ENCODE measurements at regions not wholly inside any gene's neighbourhood (a gene's known extent, or its start where the extent isn't known, plus 50 kb on each side); places are given as distances from the start of the nearest gene placed in this dataset.

DNA sequence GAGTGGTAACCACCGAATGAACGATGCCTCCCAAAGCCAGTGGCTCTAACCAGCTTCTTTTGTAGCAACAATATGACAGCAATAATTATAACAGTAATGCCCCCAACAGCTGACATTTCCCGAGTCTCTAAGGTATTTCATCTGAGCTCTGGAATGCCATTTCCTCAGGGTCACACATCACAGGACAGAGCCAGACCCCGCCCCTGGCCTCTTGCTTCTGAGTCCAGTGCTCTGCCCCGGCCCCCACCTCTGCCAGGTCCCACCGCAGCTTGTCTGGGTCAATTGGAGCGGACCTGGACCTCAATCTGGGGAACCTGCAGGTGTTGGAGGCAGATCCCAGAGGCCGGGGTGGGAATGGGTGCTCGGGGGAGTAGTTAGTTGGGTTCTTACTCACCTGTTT, 63.8 kb downstream of the IGLL1 start:
- peaks cover 24% of the 10 kb centered on the region for H3K4me1 ChIP-seq
- no peak for ATAC-seq
- peak overlapping the region in 1 of 2 experiments; percentile 33; a peak in 2 of 6 replicates for H3K27ac ChIP-seq
- TF ChIP-seq KDM5A (IDR thresholded peaks at IDR 0.05) (no peak), ZC3H11A (IDR thresholded peaks at IDR 0.05) (no peak), ZNF302 (CRISPR knock-in tag; IDR thresholded peaks at IDR 0.05) (no peak), CHD2 (IDR thresholded peaks at IDR 0.05; ENCODE audit: low read length, partially characterized antibody) (no peak), PHF8 (IDR thresholded peaks at IDR 0.05; ENCODE audit: borderline replicate concordance, low read depth) (no peak), FOSB (CRISPR knock-in tag; IDR thresholded peaks at IDR 0.05) (no peak), EHMT2 (IDR thresholded peaks at IDR 0.05; ENCODE audit: low read depth) (no peak), ZSCAN20 (CRISPR knock-in tag; IDR thresholded peaks at IDR 0.05) (no peak), SREBF2 (IDR thresholded peaks at IDR 0.05) (no peak), MAFK (IDR thresholded peaks at IDR 0.05; ENCODE audit: partially characterized antibody) (no peak), EHF (CRISPR knock-in tag; IDR thresholded peaks at IDR 0.05) (no peak)
- CTCF ChIA-PET = interaction anchor here (0.6 kb wide), 1 partner anchor 53 kb away, joined by 3 read pairs; no protein-coding TSS in a partner anchor
- H3K4me2 ChIP-seq = no peak overlapping the region
- no peak overlapping the region for H3K4me3 ChIP-seq
- WGBS (ENCODE audit: missing lambda C conversion rate) = 79% methylated on average over 5 of the region's 9 CpGs
- POLR2A ChIA-PET = no interaction called here
- H3K9me3 ChIP-seq = no peaks in the 10 kb centered on the region
- FAIRE-seq = no peak
- DNase-seq (ENCODE audit: low read depth in 1 of 2, low spot score in 1 of 2) = no peak

DNA sequence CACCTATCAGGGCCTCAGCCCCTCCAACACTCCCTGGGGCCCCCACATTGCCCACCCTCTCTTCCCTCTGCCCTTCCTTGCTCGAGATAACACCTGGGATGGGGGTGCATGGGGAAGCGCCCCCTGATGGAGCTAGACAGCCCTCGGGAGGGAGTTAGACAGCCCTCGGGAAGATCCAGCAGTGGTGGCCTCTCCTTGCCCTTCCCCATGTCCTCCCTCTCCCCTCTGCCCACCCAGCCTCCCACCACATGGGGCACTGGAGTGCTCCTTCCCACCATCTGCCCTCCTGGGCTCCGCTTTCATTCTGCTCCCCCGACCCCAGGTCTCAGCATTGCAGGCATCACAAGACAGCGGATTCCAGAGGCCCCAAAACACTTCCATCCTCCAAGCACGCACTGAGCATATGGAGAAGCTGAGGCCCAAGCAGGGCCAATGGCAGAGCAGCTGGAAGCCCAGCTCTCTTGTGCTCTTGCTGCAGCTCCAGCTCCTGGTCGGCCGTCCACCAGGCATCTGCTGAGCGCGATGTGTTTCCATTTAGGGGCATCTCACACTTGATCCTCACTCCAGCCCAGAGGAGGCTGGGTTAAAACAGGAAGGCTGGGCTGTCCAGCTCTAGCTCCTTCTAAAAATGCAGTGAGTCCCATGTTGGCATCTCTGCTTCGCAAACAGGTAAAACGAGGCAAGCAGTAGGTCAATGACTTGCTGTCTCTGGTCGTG, 65.6 kb downstream of the IGLL1 start:
- TF ChIP-seq NFE2L2 (conservative IDR thresholded peaks at IDR 0.05; ENCODE audit: low read length) = no peak
- no peak for TF ChIP-seq RNF2 (IDR thresholded peaks at IDR 0.05; ENCODE audit: borderline replicate concordance, low read depth)
- TF ChIP-seq SMC3 (IDR thresholded peaks at IDR 0.05) = no peak
- TF ChIP-seq HOXA7 (CRISPR knock-in tag; IDR thresholded peaks at IDR 0.05) = no peak
- no peak for TF ChIP-seq RARB (CRISPR knock-in tag; IDR thresholded peaks at IDR 0.05)
- no peak for TF ChIP-seq EHF (CRISPR knock-in tag; IDR thresholded peaks at IDR 0.05)
- no peak for TF ChIP-seq TFCP2L1 (CRISPR knock-in tag; IDR thresholded peaks at IDR 0.05)
- TF ChIP-seq, protein P1, sequence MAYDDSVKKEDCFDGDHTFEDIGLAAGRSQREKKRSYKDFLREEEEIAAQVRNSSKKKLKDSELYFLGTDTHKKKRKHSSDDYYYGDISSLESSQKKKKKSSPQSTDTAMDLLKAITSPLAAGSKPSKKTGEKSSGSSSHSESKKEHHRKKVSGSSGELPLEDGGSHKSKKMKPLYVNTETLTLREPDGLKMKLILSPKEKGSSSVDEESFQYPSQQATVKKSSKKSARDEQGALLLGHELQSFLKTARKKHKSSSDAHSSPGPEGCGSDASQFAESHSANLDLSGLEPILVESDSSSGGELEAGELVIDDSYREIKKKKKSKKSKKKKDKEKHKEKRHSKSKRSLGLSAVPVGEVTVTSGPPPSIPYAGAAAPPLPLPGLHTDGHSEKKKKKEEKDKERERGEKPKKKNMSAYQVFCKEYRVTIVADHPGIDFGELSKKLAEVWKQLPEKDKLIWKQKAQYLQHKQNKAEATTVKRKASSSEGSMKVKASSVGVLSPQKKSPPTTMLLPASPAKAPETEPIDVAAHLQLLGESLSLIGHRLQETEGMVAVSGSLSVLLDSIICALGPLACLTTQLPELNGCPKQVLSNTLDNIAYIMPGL (CRISPR knock-in tag; IDR thresholded peaks at IDR 0.05; ENCODE audit: borderline replicate concordance) = no peak
- TF ChIP-seq ESRRA (IDR thresholded peaks at IDR 0.05; ENCODE audit: borderline replicate concordance, low read length) = no peak
- TF ChIP-seq CBX2 (IDR thresholded peaks at IDR 0.05; ENCODE audit: borderline replicate concordance, low read depth) = no peak
- no peak for TF ChIP-seq CBX8 (IDR thresholded peaks at IDR 0.05)
- no peak for TF ChIP-seq SREBF2 (IDR thresholded peaks at IDR 0.05)
- TF ChIP-seq TP53 (CRISPR knock-in tag; IDR thresholded peaks at IDR 0.05) = no peak
- no peak for TF ChIP-seq EHMT2 (IDR thresholded peaks at IDR 0.05; ENCODE audit: low read depth)
- TF ChIP-seq, protein P2, sequence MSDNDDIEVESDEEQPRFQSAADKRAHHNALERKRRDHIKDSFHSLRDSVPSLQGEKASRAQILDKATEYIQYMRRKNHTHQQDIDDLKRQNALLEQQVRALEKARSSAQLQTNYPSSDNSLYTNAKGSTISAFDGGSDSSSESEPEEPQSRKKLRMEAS (IDR thresholded peaks at IDR 0.05) = no peak
- TF ChIP-seq HDAC2 (IDR thresholded peaks at IDR 0.05) = no peak
- no peak for TF ChIP-seq NPAS2 (CRISPR knock-in tag; IDR thresholded peaks at IDR 0.05; ENCODE audit: borderline replicate concordance)
- FAIRE-seq = no peak
- Histone ChIP-seq H3K4me3 (no peak overlapping the region), H3K9me3 (no peaks in the 10 kb centered on the region), H3K4me2 (no peak overlapping the region), H3K27ac (no peak overlapping the region), H3K4me1 (peaks cover 10% of the 10 kb centered on the region)
- CTCF ChIA-PET = no interaction called here
- no peak for DNase-seq (ENCODE audit: low read depth in 1 of 2, low spot score in 1 of 2)
- WGBS (ENCODE audit: missing lambda C conversion rate) = 91% methylated on average over 13 of the region's 15 CpGs
- peak; percentile 12 to 37; a peak in 3 of 6 replicates for ATAC-seq
- POLR2A ChIA-PET = no interaction called here

Measured in A549 (cell line).